ENCODE measurements at regions not wholly inside any gene's neighbourhood (a gene's known extent, or its start where the extent isn't known, plus 50 kb on each side); places are given as distances from the start of the nearest gene placed in this dataset.

- Histone ChIP-seq H3K4me1 (ENCODE audit: low read depth) (no peaks in the 10 kb centered on the region), H3K4me3 (no peak overlapping the region), H3K36me3 (ENCODE audit: low read depth) (no peaks in the 10 kb centered on the region), H3K9me3 (no peaks in the 10 kb centered on the region)
- intact Hi-C loops (cut with DNase I, micrococcal nuclease): no loop called here
- ATAC-seq (peak; percentile 46), DNase-seq (no peak)
- no peak for TF ChIP-seq CTCF (IDR thresholded peaks at IDR 0.05)
These were observed 54.2 kb upstream of the MCTP2 start for GRCh38 chr15:94177112-94177511.

GRCh38 chr15:94175420-94175819 is 55.9 kb upstream of the MCTP2 start:
- TF ChIP-seq CTCF (IDR thresholded peaks at IDR 0.05): no peak
- H3K9me3 ChIP-seq: no peaks in the 10 kb centered on the region
- ATAC-seq: no peak
- no peaks in the 10 kb centered on the region for H3K36me3 ChIP-seq (ENCODE audit: low read depth)
- H3K4me3 ChIP-seq: no peak overlapping the region
- no peaks in the 10 kb centered on the region for H3K4me1 ChIP-seq (ENCODE audit: low read depth)
- intact Hi-C loops (cut with DNase I, micrococcal nuclease): no loop called here
- DNase-seq: no peak

GRCh38 chr15:94174399-94174802 is 57.0 kb upstream of the MCTP2 start:
- ATAC-seq: peak; percentile 72
- no peak overlapping the region for H3K4me3 ChIP-seq
- H3K9me3 ChIP-seq: no peaks in the 10 kb centered on the region
- intact Hi-C loops (cut with DNase I, micrococcal nuclease): no loop called here
- H3K4me1 ChIP-seq (ENCODE audit: low read depth): no peaks in the 10 kb centered on the region
- H3K36me3 ChIP-seq (ENCODE audit: low read depth): no peaks in the 10 kb centered on the region
- no peak for DNase-seq
- TF ChIP-seq CTCF (IDR thresholded peaks at IDR 0.05): no peak

- H3K9me3 ChIP-seq: no peaks in the 10 kb centered on the region
- peak; percentile 48 for ATAC-seq
These were observed 63.1 kb upstream of the MCTP2 start for GRCh38 chr15:94168250-94168649.

GRCh38 chr15:94164971-94165370 is 66.4 kb upstream of the MCTP2 start:
- Histone ChIP-seq H3K4me3 (no peak overlapping the region), H3K36me3 (ENCODE audit: low read depth) (no peaks in the 10 kb centered on the region), H3K4me1 (ENCODE audit: low read depth) (no peaks in the 10 kb centered on the region), H3K9me3 (no peaks in the 10 kb centered on the region)
- intact Hi-C loops (cut with DNase I, micrococcal nuclease): loop anchor here (5.0 to 10.0 kb wide), 3 partner anchors 60 to 162 kb away; no protein-coding TSS in a partner anchor
- no peak for TF ChIP-seq CTCF (IDR thresholded peaks at IDR 0.05)
- ATAC-seq: no peak
- no peak for DNase-seq

More at GRCh38 chr15:94168250-94168649, 63.1 kb upstream of the MCTP2 start:
- Histone ChIP-seq H3K4me1 (ENCODE audit: low read depth) (no peaks in the 10 kb centered on the region), H3K4me3 (no peak overlapping the region), H3K36me3 (ENCODE audit: low read depth) (no peaks in the 10 kb centered on the region)
- intact Hi-C loops (cut with DNase I, micrococcal nuclease): loop anchor here in 1 of 2 donors (5.0 to 10.0 kb wide), 2 partner anchors 57 to 159 kb away; no protein-coding TSS in a partner anchor
- DNase-seq: peak in 1 of 3 donors; percentile 18
- no peak for TF ChIP-seq CTCF (IDR thresholded peaks at IDR 0.05)

All from mucosa of descending colon (tissue), 3 donors.